Ishikawa (cell line): ENCODE measurements at regions not wholly inside any gene's neighbourhood (a gene's known extent, or its start where the extent isn't known, plus 50 kb on each side); places are given as distances from the start of the nearest gene placed in this dataset.

Experiments
- CEBPB ChIP-seq: IDR thresholded peaks from 2 replicates; pipeline ENCODE4 v1.6.1; 2012
- CREB1 ChIP-seq: IDR thresholded peaks from 2 replicates; pipeline ENCODE4 v1.6.1; 2012; ENCODE audit warnings: low read depth
- EGR1 ChIP-seq: IDR thresholded peaks from 2 replicates; pipeline ENCODE4 v1.6.1; 2012
- EP300 ChIP-seq: IDR thresholded peaks from 2 replicates; pipeline ENCODE4 v1.6.1; 2012; ENCODE audit warnings: borderline replicate concordance
- FOXM1 ChIP-seq: IDR thresholded peaks from 2 replicates; pipeline ENCODE4 v1.6.1; 2012; ENCODE audit warnings: low read depth, borderline replicate concordance
- MAX ChIP-seq: IDR thresholded peaks from 2 replicates; pipeline ENCODE4 v1.6.1; 2012
- NFIC ChIP-seq: IDR thresholded peaks from 2 replicates; pipeline ENCODE4 v1.6.1; 2012
- RAD21 ChIP-seq: IDR thresholded peaks from 2 replicates; pipeline ENCODE4 v1.6.1; 2012; ENCODE audit warnings: low read depth
- REST ChIP-seq: IDR thresholded peaks from 2 replicates; pipeline ENCODE4 v1.6.1; 2012; ENCODE audit warnings: low read depth, mild to moderate bottlenecking
- TAF1 ChIP-seq: IDR thresholded peaks from 2 replicates; pipeline ENCODE4 v1.6.1; 2012; ENCODE audit warnings: low read depth, mild to moderate bottlenecking
- TCF12 ChIP-seq: IDR thresholded peaks from 2 replicates; pipeline ENCODE4 v1.6.1; 2012; ENCODE audit warnings: low read depth
- TEAD4 ChIP-seq: IDR thresholded peaks from 2 replicates; pipeline ENCODE4 v1.6.1; 2012
- USF1 ChIP-seq: IDR thresholded peaks from 2 replicates; pipeline ENCODE4 v1.6.1; 2012
- YY1 ChIP-seq: IDR thresholded peaks from 2 replicates; pipeline ENCODE4 v1.6.1; 2012; ENCODE audit warnings: low read depth
- ZBTB7A ChIP-seq: IDR thresholded peaks from 2 replicates; pipeline ENCODE4 v1.6.1; 2012; ENCODE audit warnings: low read depth

GRCh38 chr2:144159240-144159639 lies 360.7 kb downstream of the ZEB2 start:
- TF ChIP-seq TEAD4 (no peak), TAF1 (no peak), EP300 (no peak), FOXM1 (no peak), NFIC (no peak), EGR1 (no peak), MAX (no peak), ZBTB7A (no peak), REST (no peak), TCF12 (no peak), RAD21 (no peak), CREB1 (no peak), USF1 (no peak), CEBPB (no peak), YY1 (no peak)

GRCh38 chr2:144158096-144158495 lies 361.8 kb downstream of the ZEB2 start:
- TF ChIP-seq RAD21 (no peak), MAX (no peak), NFIC (no peak), EGR1 (no peak), EP300 (no peak), REST (no peak), ZBTB7A (no peak), USF1 (no peak), CREB1 (no peak), YY1 (no peak), TCF12 (no peak), TAF1 (no peak), CEBPB (no peak), FOXM1 (no peak), TEAD4 (no peak)

GRCh38 chr2:144156736-144157640 lies 362.9 kb downstream of the ZEB2 start:
- no peak for TF ChIP-seq FOXM1
- TF ChIP-seq TAF1: no peak
- no peak for TF ChIP-seq REST
- no peak for TF ChIP-seq RAD21
- TF ChIP-seq MAX: no peak
- TF ChIP-seq TCF12: no peak
- TF ChIP-seq USF1: no peak
- TF ChIP-seq EGR1: no peak
- no peak for TF ChIP-seq NFIC
- no peak for TF ChIP-seq ZBTB7A
- TF ChIP-seq CEBPB: no peak

GRCh38 chr2:144154205-144154604 lies 365.7 kb downstream of the ZEB2 start:
- no peak for TF ChIP-seq USF1
- no peak for TF ChIP-seq TEAD4
- no peak for TF ChIP-seq RAD21
